Mesendoderm (in vitro differentiated cells): ENCODE measurements at regions not wholly inside any gene's neighbourhood (a gene's known extent, or its start where the extent isn't known, plus 50 kb on each side); places are given as distances from the start of the nearest gene placed in this dataset.

Experiments used
- DNase-seq: peaks from one replicate; pipeline ENCODE4 v3.0.0; 2013
- H2AK5ac ChIP-seq: 2 replicates; pipeline ENCODE4 v1.6.1; 2013; ENCODE audit warnings: low read length, inconsistent platforms
- H2BK120ac ChIP-seq: 2 replicates; pipeline ENCODE4 v1.6.1; 2013; ENCODE audit warnings: low read depth, mild to moderate bottlenecking, low read length, moderate library complexity, mixed read lengths
- H2BK15ac ChIP-seq: replicated peaks from 2 replicates; pipeline ENCODE4 v1.6.1; 2013; ENCODE audit warnings: low read depth, mild to moderate bottlenecking, moderate library complexity
- H2BK5ac ChIP-seq: 2 replicates; pipeline ENCODE4 v1.6.1; 2013; ENCODE audit warnings: low read length, inconsistent platforms
- H3K18ac ChIP-seq: 2 replicates; pipeline ENCODE4 v1.6.1; 2013; ENCODE audit warnings: mild to moderate bottlenecking, low read length, mixed read lengths
- H3K23ac ChIP-seq: one replicate; pipeline ENCODE4 v1.6.1; 2013; ENCODE audit warnings: low read length
- H3K27ac ChIP-seq: 2 replicates; pipeline ENCODE4 v1.5.1; 2013; ENCODE audit warnings: low read depth, mild to moderate bottlenecking, inconsistent platforms, low read length, moderate library complexity
- H3K27me3 ChIP-seq: 2 replicates; pipeline ENCODE4 v1.6.1; 2013; ENCODE audit warnings: low read length, control low read depth, mild to moderate bottlenecking, inconsistent platforms; ENCODE audit not compliant: insufficient read depth, poor library complexity
- H3K36me3 ChIP-seq: 2 replicates; pipeline ENCODE4 v1.6.1; 2013; ENCODE audit warnings: low read length, inconsistent platforms; ENCODE audit not compliant: control insufficient read depth, insufficient read depth
- H3K4ac ChIP-seq: one replicate; pipeline ENCODE4 v1.6.1; 2013; ENCODE audit warnings: low read depth, mild to moderate bottlenecking, low read length, moderate library complexity
- H3K4me1 ChIP-seq: 2 replicates; pipeline ENCODE4 v1.6.1; 2013; ENCODE audit warnings: low read depth, low read length, inconsistent platforms; ENCODE audit not compliant: control insufficient read depth
- H3K4me2 ChIP-seq: 2 replicates; pipeline ENCODE4 v1.6.1; 2013; ENCODE audit warnings: low read length
- H3K4me3 ChIP-seq: 2 replicates; pipeline ENCODE4 v1.5.1; 2013; ENCODE audit warnings: mild to moderate bottlenecking, low read length
- H3K56ac ChIP-seq: one replicate; pipeline ENCODE4 v1.6.1; 2013; ENCODE audit warnings: low read length
- H3K79me1 ChIP-seq: 2 replicates; pipeline ENCODE4 v1.6.1; 2013; ENCODE audit warnings: low read length, inconsistent platforms
- H3K79me2 ChIP-seq: 2 replicates; pipeline ENCODE4 v1.6.1; 2013; ENCODE audit warnings: mild to moderate bottlenecking, low read length; ENCODE audit not compliant: control insufficient read depth, insufficient read depth
- H3K9ac ChIP-seq: 2 replicates; pipeline ENCODE4 v1.6.1; 2013; ENCODE audit warnings: low read length, inconsistent platforms
- H4K5ac ChIP-seq: one replicate; pipeline ENCODE4 v1.6.1; 2013; ENCODE audit warnings: low read length
- H4K8ac ChIP-seq: one replicate; pipeline ENCODE4 v1.6.1; 2013; ENCODE audit warnings: low read depth, mild to moderate bottlenecking, control low read depth, low read length, moderate library complexity
- WGBS: extraction: QIAGEN DNeasy Blood & Tissue Kit; methylation state at CpG from one replicate; pipeline ENCODE4 v1.1.7; 2013; ENCODE audit warnings: low lambda C conversion rate, missing lambda C conversion rate; ENCODE audit not compliant: insufficient coverage; ENCODE audit errors: extremely low coverage; 5-methylcytosine and 5-hydroxymethylcytosine counted together

DNA sequence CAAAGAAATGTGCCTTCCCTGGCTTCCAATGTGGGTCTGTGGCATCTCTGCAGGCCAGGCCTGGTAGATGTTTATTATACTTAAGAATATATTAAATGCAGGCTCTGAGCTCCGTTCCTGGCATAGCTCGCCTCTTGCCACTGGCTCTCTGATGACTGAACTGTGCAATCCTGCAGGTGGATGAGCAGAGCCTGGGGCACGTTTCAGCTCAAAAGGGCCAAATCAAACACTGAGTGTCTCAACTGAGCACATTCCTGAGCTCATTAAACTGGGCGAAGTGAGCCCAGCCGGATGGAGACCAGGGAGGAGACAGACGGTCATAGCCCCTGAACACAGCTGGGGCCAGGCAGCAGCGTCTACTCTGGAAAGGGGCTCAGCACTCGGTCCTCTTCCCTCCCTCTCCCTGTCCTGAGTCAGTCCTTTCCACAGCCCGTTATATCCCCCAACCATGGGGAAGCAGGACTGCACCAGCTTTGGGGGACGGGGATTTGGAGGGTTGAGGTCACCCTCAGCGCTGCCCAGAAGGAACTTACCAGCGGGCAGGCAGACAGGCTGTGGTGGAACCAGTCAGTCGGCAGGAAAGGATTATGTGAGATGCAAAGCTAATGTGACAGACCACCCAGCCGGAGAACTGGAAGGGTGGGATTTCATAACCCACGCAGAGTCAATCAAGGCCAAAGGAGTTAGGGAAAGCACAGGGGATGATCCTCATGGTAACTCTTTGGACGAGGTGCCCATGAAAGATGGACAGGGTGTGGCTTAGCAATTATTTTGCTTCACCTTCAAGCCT, 77.4 kb upstream of the ANKRD34C start:
- Histone ChIP-seq H3K27ac (no peak overlapping the region), H3K4me1 (no peaks in the 10 kb centered on the region), H3K4me2 (no peak overlapping the region), H3K23ac (no peak overlapping the region), H3K4ac (no peak overlapping the region), H3K27me3 (no peaks in the 10 kb centered on the region), H4K8ac (no peak overlapping the region), H3K79me1 (no peaks in the 10 kb centered on the region), H2BK5ac (no peak overlapping the region), H3K9ac (no peak overlapping the region), H3K56ac (no peak overlapping the region), H3K18ac (no peak overlapping the region), H3K79me2 (no peaks in the 10 kb centered on the region), H3K4me3 (no peak overlapping the region), H2BK15ac (no peak overlapping the region), H2BK120ac (no peak overlapping the region), H2AK5ac (no peak overlapping the region), H3K36me3 (no peaks in the 10 kb centered on the region), H4K5ac (no peak overlapping the region)
- no peak for DNase-seq
- WGBS = no CpG with 5 or more reads among the region's 16 CpGs

DNA sequence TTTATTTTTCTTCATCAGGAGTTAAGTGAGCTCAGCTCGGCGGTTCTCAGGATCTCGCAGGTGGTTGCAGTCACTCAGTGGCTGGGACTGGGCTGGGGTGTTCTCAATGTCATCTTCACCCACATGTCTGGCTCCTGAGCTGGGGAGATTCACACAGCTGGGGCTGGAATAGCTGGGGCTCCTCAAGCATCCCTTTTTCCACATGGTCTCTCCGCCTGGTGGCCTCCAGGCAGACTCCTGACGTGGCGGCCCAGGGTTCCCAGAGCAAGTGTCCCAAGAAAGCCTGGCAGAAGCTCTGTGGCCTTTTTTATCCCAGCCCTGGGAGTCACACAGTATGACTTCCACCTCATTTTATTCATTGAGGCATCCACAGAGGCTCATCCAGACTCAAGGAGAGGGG, 84.1 kb upstream of the ANKRD34C start:
- H4K5ac ChIP-seq = no peak overlapping the region
- WGBS = no CpG with 5 or more reads among the region's 6 CpGs
- no peak overlapping the region for H2BK15ac ChIP-seq
- H3K4me1 ChIP-seq = peaks cover 2% of the 10 kb centered on the region
- no peak for DNase-seq
- no peak overlapping the region for H3K27ac ChIP-seq
- H2BK5ac ChIP-seq = no peak overlapping the region
- H4K8ac ChIP-seq = no peak overlapping the region
- no peak overlapping the region for H2BK120ac ChIP-seq
- H3K56ac ChIP-seq = no peak overlapping the region
- H3K79me2 ChIP-seq = no peaks in the 10 kb centered on the region
- H3K79me1 ChIP-seq = no peaks in the 10 kb centered on the region
- H3K4me3 ChIP-seq = no peak overlapping the region
- H3K9ac ChIP-seq = no peak overlapping the region
- H3K23ac ChIP-seq = no peak overlapping the region
- H3K18ac ChIP-seq = no peak overlapping the region
- H3K4ac ChIP-seq = no peak overlapping the region
- H3K4me2 ChIP-seq = no peak overlapping the region
- no peaks in the 10 kb centered on the region for H3K27me3 ChIP-seq
- no peaks in the 10 kb centered on the region for H3K36me3 ChIP-seq
- H2AK5ac ChIP-seq = no peak overlapping the region

DNA sequence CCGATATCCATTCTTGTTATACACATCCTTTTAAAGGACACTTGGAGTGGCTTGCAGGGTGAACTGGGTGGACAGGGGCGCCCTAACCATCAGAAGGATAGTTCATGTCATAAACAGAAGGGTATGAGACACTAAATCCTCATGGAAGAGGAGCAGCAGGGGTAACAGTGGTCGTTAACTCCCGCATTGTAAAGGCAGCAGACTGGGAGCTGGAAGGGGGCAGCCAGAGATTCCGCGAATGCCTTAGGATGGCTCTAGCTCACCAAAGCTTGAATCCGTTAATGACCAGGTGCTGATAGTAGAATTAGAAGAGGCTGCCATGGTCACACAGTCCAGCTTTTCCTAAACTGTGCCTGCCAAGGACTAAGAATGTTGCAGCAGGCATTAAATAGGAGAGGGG, 85.2 kb upstream of the ANKRD34C start:
- Histone ChIP-seq H3K4ac (no peak overlapping the region), H3K9ac (no peak overlapping the region), H4K5ac (no peak overlapping the region), H3K79me2 (no peaks in the 10 kb centered on the region), H3K27me3 (no peaks in the 10 kb centered on the region), H3K36me3 (no peaks in the 10 kb centered on the region), H3K23ac (no peak overlapping the region), H3K79me1 (no peaks in the 10 kb centered on the region), H3K4me3 (no peak overlapping the region), H2BK5ac (no peak overlapping the region), H2BK120ac (no peak overlapping the region), H3K27ac (no peak overlapping the region), H3K4me1 (peaks cover 2% of the 10 kb centered on the region), H2AK5ac (no peak overlapping the region), H3K56ac (no peak overlapping the region), H2BK15ac (no peak overlapping the region), H3K4me2 (no peak overlapping the region), H4K8ac (no peak overlapping the region), H3K18ac (no peak overlapping the region)
- DNase-seq = peak; percentile 68
- WGBS = no CpG with 5 or more reads among the region's 7 CpGs

DNA sequence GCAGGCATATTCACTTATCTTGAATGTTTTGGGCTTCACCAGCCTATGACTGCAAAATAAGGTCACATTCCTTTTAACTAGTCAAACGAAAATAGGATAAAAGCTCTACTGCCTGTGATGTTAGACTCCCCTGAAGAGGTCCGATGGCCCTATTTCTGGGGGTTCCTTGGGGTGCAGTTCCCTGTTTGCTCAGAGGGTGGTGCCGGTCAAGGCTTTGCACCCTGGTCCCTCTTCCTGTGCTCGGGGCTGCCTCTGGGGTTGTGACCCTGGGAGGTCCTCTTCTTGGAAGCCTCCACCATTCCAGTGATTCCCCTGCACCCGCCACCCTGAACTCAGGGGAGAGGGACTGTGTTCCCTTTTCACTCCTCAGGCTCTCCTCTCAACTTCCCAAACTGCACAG, 86.7 kb upstream of the ANKRD34C start:
- Histone ChIP-seq H3K36me3 (no peaks in the 10 kb centered on the region), H3K4me3 (no peak overlapping the region), H3K18ac (no peak overlapping the region), H2BK15ac (no peak overlapping the region), H3K9ac (no peak overlapping the region), H3K27me3 (no peaks in the 10 kb centered on the region), H4K5ac (no peak overlapping the region), H2AK5ac (no peak overlapping the region), H2BK120ac (no peak overlapping the region), H3K4me2 (no peak overlapping the region), H3K79me1 (no peaks in the 10 kb centered on the region), H3K4ac (no peak overlapping the region), H3K23ac (no peak overlapping the region), H3K79me2 (no peaks in the 10 kb centered on the region), H4K8ac (peak overlapping the region; percentile 68), H3K56ac (no peak overlapping the region), H3K27ac (no peak overlapping the region), H2BK5ac (no peak overlapping the region), H3K4me1 (peaks cover 2% of the 10 kb centered on the region)
- no CpG with 5 or more reads among the region's 5 CpGs for WGBS
- DNase-seq = no peak

DNA sequence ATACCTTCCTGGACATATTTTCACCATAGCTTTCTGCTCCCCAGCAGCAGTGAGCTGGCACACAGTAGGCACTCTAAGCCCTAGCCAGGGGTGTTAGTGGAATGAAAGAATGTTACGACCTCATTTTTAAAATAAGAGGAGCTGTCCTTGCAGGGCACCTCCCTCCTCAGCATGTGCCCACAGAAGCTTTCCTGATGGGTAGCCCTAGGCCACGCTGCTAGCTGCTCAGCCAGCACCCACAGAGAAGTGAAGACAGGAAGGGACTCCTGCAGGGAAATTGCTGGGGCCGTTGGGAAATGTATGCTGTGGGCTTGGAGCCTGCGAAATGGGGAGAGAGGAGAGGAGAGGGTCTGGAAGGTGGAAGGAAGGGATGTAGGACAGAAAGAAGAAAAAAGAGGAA, 87.3 kb upstream of the ANKRD34C start:
- Histone ChIP-seq H3K79me2 (no peaks in the 10 kb centered on the region), H2BK5ac (no peak overlapping the region)

DNA sequence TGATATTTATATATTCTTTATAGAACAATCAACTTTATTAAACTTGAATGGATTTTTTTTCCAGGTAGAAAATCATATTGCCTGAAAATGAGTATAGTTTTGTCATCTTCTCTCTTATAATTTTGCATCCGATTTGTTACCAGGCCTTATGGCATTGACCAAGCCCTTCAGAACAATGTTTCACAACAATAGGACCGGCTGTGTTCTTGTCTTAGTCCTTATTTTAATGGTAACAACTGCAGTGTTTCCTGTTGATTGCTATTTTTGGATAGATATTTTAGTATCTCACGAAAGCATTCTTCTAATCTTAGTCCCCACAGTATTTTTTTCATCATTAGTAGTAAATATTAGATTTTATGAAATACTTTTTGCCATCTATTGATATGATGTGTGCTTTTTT, 88.1 kb upstream of the ANKRD34C start:
- DNase-seq = no peak
- Histone ChIP-seq H3K4ac (no peak overlapping the region), H3K56ac (no peak overlapping the region), H2BK5ac (no peak overlapping the region), H2BK120ac (no peak overlapping the region), H2AK5ac (no peak overlapping the region), H3K23ac (no peak overlapping the region), H3K18ac (no peak overlapping the region), H3K79me1 (no peaks in the 10 kb centered on the region), H3K4me3 (no peak overlapping the region), H3K4me2 (no peak overlapping the region), H3K9ac (no peak overlapping the region), H4K8ac (no peak overlapping the region), H2BK15ac (no peak overlapping the region), H3K27ac (no peak overlapping the region), H4K5ac (no peak overlapping the region), H3K79me2 (no peaks in the 10 kb centered on the region), H3K36me3 (no peaks in the 10 kb centered on the region), H3K27me3 (no peaks in the 10 kb centered on the region), H3K4me1 (peaks cover 2% of the 10 kb centered on the region)
- WGBS = no CpG with 5 or more reads among the region's 3 CpGs

More for the DNA sequence above, 87.3 kb upstream of the ANKRD34C start:
- Histone ChIP-seq H3K4me1 (peaks cover 2% of the 10 kb centered on the region), H3K27ac (no peak overlapping the region), H2BK15ac (no peak overlapping the region), H3K79me1 (no peaks in the 10 kb centered on the region), H4K8ac (no peak overlapping the region), H3K36me3 (no peaks in the 10 kb centered on the region), H2BK120ac (no peak overlapping the region), H4K5ac (no peak overlapping the region), H3K4me2 (no peak overlapping the region), H3K23ac (no peak overlapping the region), H3K18ac (no peak overlapping the region), H3K4ac (no peak overlapping the region), H3K56ac (no peak overlapping the region), H3K27me3 (no peaks in the 10 kb centered on the region), H2AK5ac (no peak overlapping the region), H3K4me3 (no peak overlapping the region), H3K9ac (no peak overlapping the region)
- no peak for DNase-seq
- WGBS = no CpG with 5 or more reads among the region's 4 CpGs
